ENCODE measurements at regions not wholly inside any gene's neighbourhood (a gene's known extent, or its start where the extent isn't known, plus 50 kb on each side); places are given as distances from the start of the nearest gene placed in this dataset.

GRCh38 chr10:69739634-69740033, 62.1 kb upstream of the COL13A1 start:
- DNase-seq (ENCODE audit: low read depth) = no peak

- DNase-seq (ENCODE audit: low read depth) = no peak
Measured at GRCh38 chr10:69740126-69740525, 61.6 kb upstream of the COL13A1 start.

- DNase-seq (ENCODE audit: low read depth) = no peak
Measured at GRCh38 chr10:69741252-69741651, 60.5 kb upstream of the COL13A1 start.

GRCh38 chr10:69741671-69742355, 59.9 kb upstream of the COL13A1 start:
- no peak for DNase-seq (ENCODE audit: low read depth)

DNA sequence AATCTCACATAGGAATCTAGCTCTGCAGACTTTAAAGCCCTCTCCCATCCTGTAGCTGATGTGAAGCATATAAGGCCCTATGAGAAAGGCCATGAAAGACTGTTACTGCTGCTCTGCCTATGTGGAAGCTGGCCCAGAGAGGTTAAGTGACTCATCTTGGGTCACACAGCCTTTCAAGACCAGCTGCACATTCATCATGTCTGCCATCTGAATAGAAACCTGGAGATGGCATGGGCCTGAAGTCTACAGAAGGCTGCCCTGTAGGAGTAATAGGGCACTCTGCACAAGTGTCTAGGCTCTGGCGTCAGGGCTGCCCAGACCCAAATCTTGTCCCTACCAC, 59.4 kb upstream of the COL13A1 start:
- no peak for DNase-seq (ENCODE audit: low read depth)

GRCh38 chr10:69742928-69743602, 58.6 kb upstream of the COL13A1 start:
- DNase-seq (ENCODE audit: low read depth) = peak; percentile 32

- DNase-seq (ENCODE audit: low read depth) = no peak
Measured at GRCh38 chr10:69744971-69745370, 56.7 kb upstream of the COL13A1 start.

- DNase-seq (ENCODE audit: low read depth) = no peak
Measured at GRCh38 chr10:69745698-69746097, 56.0 kb upstream of the COL13A1 start.

- DNase-seq (ENCODE audit: low read depth) = no peak
Measured at GRCh38 chr10:69747179-69747578, 54.5 kb upstream of the COL13A1 start.

GRCh38 chr10:69748621-69749020, 53.1 kb upstream of the COL13A1 start:
- no peak for DNase-seq (ENCODE audit: low read depth)

DNA sequence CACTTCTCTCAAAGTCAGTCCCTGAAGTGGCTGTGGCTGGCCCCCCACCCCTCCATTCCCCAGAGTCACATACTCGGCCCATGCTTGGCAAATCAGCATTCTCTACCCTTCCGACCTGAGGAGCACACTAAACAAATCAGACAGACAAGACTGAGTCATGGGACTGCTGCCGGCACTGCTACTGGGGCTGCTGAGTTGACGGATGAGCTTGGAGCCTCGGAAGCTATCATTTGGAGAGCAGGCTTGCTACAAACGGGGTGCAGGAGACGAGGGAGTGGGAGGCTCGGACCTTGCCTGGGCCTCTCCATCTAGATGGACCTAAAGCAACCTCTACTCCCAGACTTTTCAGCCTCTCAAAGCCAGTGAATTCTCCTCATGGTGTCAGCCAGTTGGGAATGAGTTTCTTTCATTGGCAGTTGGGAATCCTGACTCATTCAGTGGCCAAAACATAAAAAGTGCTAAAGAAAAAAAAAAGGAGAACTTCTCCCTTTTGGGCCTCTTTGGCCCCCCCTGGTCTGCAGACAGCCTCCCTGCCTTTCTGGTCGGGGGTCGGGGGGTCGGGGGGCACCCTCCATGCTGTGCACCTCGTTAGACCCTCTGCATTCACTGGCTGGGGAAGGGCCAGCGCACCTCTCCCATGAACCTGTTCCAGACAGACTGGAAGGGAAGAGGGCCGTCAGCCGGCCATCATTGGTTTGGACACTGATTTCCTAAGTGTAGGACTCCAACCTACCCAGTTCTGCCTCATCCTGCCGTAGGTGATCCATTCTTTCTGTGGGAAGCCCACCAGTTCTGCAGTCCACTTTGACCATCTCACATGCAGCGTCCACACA, 52.3 kb upstream of the COL13A1 start:
- peak; percentile 45 for DNase-seq (ENCODE audit: low read depth)

- DNase-seq (ENCODE audit: low read depth) = no peak
Measured at GRCh38 chr10:69750011-69750373, 51.7 kb upstream of the COL13A1 start.

DNA sequence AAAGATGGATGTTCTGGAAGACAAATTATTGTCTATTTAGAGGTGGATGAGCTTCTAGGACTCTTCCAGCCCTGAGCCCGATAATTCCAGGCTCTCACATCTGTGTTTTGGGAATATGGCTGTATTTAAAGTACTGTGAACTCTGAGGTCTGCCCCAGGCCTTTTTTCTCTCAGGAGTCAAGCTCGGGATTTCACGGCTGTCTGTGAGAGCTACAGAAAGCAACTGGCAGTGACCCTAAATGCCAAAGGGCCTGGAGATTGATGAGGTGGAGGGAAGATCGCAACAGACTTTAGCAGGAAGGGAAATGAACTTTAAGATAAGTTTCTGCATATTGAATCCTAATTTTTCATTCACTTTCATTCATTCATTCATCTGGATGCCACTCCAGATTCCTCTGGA, 51.0 kb upstream of the COL13A1 start:
- DNase-seq (ENCODE audit: low read depth) = no peak

- DNase-seq (ENCODE audit: low read depth) = no peak
Measured at GRCh38 chr10:69751214-69751613, 50.5 kb upstream of the COL13A1 start.
